Astrocyte (in vitro differentiated cells and primary cell): ENCODE measurements at regions not wholly inside any gene's neighbourhood (a gene's known extent, or its start where the extent isn't known, plus 50 kb on each side); places are given as distances from the start of the nearest gene placed in this dataset.

Experiments used
- CTCF ChIP-seq: IDR thresholded peaks from 2 replicates; pipeline ENCODE4 v1.5.1; 2011; ENCODE audit warnings: low read depth, mild to moderate bottlenecking, inconsistent platforms, low read length, moderate library complexity; ENCODE audit not compliant: insufficient read depth
- EZH2 ChIP-seq: IDR thresholded peaks from 2 replicates; pipeline ENCODE4 v1.6.1; 2012; ENCODE audit warnings: mild to moderate bottlenecking, low read length, inconsistent platforms; ENCODE audit not compliant: insufficient read depth

- TF ChIP-seq CTCF (peak; percentile 71), EZH2 (no peak)
Measured at GRCh38 chr9:31799953-31800609, 584.4 kb upstream of the ACO1 start.
